NCI-H2107 treated with DMSO at 0.1 percent for 48 hours (cell line): ENCODE measurements at regions not wholly inside any gene's neighbourhood (a gene's known extent, or its start where the extent isn't known, plus 50 kb on each side); places are given as distances from the start of the nearest gene placed in this dataset.

ENCODE experiments used
- DNase-seq: peaks from one replicate; lab custom pipeline; 2025; ENCODE audit not compliant: unreplicated experiment; lab: John Stamatoyannopoulos, UW

- no peak for DNase-seq
Measured at GRCh38 chr15:58235961-58236360, 97.8 kb downstream of the AQP9 start.

- peak; percentile 34 for DNase-seq
Measured at GRCh38 chr15:58240191-58240932, 102.2 kb downstream of the AQP9 start.

- peak; percentile 64 for DNase-seq
Measured at GRCh38 chr15:58241872-58242271, 103.7 kb downstream of the AQP9 start.

GRCh38 chr15:58243070-58243469, 104.9 kb downstream of the AQP9 start:
- peak; percentile 73 for DNase-seq

GRCh38 chr15:58244536-58244935, 106.4 kb downstream of the AQP9 start:
- no peak for DNase-seq

- DNase-seq: no peak
Measured at GRCh38 chr15:58246041-58246440, 107.9 kb downstream of the AQP9 start.

GRCh38 chr15:58247855-58248842, 110.0 kb downstream of the AQP9 start:
- DNase-seq: no peak

- no peak for DNase-seq
Measured at GRCh38 chr15:58249646-58250312, 111.6 kb downstream of the AQP9 start.

GRCh38 chr15:58252586-58253323, 114.6 kb downstream of the AQP9 start:
- DNase-seq: no peak

GRCh38 chr15:58257776-58258325, 119.7 kb downstream of the AQP9 start:
- peak; percentile 94 for DNase-seq

GRCh38 chr15:58258501-58259292, 120.5 kb downstream of the AQP9 start:
- DNase-seq: peak; percentile 88

- no peak for DNase-seq
Measured at GRCh38 chr15:58260205-58260724, 122.1 kb downstream of the AQP9 start.

- peak; percentile 47 for DNase-seq
Measured at GRCh38 chr15:58260725-58261267, 122.6 kb downstream of the AQP9 start.

- DNase-seq: no peak
Measured at GRCh38 chr15:58261368-58261767, 123.2 kb downstream of the AQP9 start.

- DNase-seq: no peak
Measured at GRCh38 chr15:58264053-58264971, 126.1 kb downstream of the AQP9 start.

GRCh38 chr15:58267051-58267450, 128.9 kb downstream of the AQP9 start:
- no peak for DNase-seq

GRCh38 chr15:58268746-58269267, 130.6 kb downstream of the AQP9 start:
- DNase-seq: no peak
